ENCODE measurements at regions not wholly inside any gene's neighbourhood (a gene's known extent, or its start where the extent isn't known, plus 50 kb on each side); places are given as distances from the start of the nearest gene placed in this dataset.

DNA sequence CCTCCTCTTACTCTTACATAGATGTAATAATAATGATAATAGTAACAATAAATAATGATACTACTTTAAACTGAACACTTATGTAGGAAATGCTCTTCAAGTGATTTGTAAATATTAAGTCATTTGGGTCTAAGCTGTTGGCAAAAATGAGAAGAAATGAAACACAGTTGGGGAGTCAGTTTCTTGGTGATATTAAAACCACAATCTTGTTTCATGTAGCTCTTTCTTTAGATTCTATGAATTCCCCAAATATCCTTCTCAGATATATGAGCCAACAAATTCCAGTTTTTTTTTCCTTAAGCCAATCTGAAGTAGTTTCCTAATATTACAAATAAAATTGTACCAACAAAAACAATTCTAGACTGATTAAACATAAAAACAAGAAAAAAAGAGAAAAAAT is 1115.6 kb upstream of the CNTN5 start:
- TF ChIP-seq POLR2A (IDR thresholded peaks at IDR 0.05; ENCODE audit: extremely low read depth, insufficient read length) (no peak), MYC (IDR thresholded peaks at IDR 0.05; ENCODE audit: low read depth, low read length) (no peak)
- TF ChIP-seq, protein P1, sequence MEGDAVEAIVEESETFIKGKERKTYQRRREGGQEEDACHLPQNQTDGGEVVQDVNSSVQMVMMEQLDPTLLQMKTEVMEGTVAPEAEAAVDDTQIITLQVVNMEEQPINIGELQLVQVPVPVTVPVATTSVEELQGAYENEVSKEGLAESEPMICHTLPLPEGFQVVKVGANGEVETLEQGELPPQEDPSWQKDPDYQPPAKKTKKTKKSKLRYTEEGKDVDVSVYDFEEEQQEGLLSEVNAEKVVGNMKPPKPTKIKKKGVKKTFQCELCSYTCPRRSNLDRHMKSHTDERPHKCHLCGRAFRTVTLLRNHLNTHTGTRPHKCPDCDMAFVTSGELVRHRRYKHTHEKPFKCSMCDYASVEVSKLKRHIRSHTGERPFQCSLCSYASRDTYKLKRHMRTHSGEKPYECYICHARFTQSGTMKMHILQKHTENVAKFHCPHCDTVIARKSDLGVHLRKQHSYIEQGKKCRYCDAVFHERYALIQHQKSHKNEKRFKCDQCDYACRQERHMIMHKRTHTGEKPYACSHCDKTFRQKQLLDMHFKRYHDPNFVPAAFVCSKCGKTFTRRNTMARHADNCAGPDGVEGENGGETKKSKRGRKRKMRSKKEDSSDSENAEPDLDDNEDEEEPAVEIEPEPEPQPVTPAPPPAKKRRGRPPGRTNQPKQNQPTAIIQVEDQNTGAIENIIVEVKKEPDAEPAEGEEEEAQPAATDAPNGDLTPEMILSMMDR (IDR thresholded peaks at IDR 0.05; ENCODE audit: low read depth, low read length), result no peak
- TF ChIP-seq, protein P2, sequence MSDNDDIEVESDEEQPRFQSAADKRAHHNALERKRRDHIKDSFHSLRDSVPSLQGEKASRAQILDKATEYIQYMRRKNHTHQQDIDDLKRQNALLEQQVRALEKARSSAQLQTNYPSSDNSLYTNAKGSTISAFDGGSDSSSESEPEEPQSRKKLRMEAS (IDR thresholded peaks at IDR 0.05; ENCODE audit: low read depth, low read length), result no peak

All from NB4 (cell line).